Right hindlimb (tissue), 1 donor: ENCODE measurements at regions not wholly inside any gene's neighbourhood (a gene's known extent, or its start where the extent isn't known, plus 50 kb on each side); places are given as distances from the start of the nearest gene placed in this dataset.
A peak's percentile ranks its signal among the peaks of the same experiment; 100 is the strongest.

Experiments used
- DNase-seq: peaks from one replicate; pipeline ENCODE4 v3.0.0-alpha.2; 2018

DNA sequence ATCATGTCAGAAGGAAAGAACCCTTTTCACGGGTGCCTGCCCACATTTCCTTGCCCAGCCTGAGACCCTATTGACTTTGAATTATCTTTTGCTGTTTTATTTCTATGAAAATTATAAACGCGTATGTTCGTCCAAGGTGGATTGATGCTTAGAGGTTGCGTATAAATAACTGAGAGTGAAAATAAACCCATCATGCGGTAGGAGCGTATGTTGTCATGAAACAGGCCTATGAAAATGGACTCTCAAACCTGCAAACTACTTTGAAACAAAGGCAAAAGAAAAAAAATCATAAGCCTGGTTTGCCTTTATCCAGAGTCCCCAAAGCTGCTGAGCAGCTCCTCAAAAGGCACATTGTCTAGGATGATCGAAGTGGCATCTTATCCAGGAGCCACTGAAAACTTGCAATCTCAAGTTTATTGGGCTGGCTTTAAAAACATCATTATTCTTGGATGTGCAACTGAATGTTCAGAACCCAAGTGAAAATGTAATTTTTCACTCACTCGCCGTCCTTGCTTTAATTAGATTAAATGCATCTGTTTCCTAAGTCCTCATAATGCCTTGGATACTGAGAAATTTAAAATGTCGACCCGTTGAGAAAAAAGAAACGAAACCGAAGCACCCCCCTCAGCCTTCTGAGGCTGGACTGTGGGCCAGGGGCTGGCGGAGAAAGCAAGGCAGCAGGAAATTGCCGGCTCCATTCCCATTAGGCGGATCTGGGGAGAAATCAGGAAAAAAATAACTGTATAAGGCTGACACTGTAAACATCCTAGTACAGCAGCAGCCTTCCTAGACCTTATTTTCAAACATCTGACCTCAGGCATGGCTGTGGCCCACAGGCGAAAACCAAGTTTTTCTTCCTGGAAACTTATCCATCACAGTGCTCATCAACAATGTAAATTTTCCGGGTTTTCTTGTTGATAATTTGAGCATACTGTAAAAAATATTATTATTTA lies 82.9 kb upstream of the PPARA start:
- peak; percentile 16 for DNase-seq

DNA sequence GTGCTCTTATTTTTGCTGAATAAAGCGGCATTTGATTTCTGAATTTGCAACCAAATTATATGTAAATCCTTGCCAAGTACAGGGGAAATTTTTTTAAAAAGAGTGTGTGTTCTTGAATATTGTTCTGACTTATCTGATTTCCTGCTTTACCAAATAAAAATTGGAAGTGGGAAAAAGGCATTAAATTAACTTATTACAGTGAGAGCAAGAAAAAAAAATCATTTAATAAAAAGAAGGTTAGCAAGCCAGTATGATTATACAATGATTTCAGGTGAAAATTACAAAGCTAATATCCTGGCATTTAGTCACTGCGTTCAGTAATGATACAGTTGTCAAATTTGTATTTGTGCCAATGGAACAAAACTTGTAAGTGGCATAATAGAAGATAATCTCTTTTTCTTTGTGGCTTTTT lies 82.1 kb upstream of the PPARA start:
- no peak for DNase-seq

DNA sequence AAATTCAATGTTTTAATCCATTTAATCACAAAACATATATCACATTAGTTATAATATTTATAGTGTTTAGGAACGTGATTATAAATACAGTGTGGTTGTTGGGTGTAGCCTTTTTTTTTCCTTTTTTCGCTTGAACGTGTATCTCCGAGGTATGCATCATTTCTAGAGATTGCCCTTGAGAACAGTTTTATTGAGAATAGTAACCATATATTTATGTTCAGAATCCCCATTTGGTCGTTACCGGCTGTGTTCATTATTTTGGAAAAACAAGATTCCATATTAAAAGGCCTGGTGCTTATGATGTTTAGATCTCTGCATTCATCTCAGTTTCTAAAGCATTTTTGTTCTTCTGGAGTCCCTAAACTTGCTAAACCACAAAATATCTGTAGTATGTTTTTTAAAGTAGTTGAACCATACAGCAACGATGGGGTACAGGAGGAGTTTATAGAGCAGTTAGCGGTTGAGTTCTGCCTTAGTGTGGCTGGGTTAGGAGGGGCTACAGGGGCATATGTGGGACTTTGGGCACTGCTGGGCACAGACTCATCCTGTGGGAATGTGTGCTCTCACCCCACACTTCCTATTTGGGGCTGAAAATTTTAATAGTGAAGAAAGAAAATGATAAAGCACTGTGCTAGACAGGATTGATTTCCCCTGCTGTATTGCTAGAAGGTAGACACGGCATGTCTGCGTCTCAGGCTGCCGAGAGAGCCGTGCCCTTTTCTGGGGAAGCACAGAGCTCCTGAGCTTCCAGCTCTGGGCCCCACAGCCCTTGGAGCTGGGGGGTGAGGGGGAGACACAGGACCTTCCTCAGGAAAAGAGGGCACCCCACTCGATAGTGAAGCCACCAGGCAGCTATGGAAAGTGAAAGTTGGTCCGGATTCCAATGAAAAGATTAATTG lies 81.5 kb upstream of the PPARA start:
- DNase-seq: peak; percentile 34

DNA sequence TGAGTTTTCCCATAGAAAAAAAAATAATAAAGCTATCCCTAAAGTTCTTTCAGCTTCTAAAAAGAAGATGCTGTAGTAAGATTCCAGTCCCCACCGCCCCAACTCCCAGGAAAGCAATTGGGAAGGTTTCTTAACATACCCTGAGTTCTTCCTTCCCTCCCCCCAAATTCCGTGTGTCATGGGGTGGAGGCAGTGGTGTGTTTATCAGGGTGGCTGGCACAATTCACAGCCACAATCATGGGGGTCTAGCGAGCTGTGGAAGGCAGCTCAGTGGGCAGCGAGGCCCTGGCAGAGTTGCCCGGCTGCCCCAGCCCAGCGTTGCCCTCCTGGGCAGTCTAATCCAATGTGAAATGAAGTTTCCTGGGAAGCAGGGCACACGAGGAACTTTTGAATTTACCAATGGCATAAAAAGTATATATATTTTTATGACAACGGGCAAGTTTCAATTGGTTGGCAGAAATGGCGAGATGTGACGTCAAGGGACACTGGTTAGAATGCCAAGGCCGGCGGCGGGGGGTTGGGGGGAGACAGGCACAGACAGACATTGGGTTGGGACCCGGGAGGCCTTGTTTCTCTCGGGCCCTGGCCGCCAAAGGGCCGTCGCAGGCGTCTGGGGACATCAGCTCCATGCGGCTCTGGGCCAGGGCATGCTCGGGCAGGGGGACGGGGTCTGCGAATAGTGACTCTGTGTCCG lies 80.7 kb upstream of the PPARA start:
- DNase-seq: peak; percentile 85

DNA sequence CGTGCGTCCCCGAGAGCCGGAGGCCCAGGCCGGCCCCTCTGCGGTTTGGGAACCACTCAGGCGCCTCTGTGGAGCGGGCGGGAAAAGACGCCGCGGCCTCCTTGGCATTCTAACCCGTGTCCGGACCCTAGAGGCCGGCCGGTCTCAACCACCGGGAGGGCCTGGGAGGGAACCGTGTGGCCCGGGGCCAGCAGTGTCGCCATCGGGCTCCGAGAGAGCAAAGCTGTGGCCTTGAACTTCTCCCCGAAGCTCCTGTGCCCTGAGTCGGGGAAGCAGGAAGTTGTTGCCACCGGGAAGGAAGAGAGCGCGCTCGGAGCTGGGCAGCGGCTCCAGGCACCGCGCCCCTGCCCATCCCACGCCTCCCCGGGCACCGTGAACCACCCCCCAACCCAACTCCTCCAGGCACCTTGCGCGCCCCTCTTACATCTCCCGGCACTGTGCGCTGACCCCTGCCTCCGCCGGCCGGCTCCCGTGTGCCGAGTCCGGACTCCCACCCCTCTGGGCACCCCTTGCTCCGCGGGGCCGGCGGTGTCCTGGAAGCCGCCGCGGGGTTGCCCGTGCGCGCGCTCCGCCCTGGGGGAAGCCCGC lies 80.0 kb upstream of the PPARA start:
- peak; percentile 79 for DNase-seq

DNA sequence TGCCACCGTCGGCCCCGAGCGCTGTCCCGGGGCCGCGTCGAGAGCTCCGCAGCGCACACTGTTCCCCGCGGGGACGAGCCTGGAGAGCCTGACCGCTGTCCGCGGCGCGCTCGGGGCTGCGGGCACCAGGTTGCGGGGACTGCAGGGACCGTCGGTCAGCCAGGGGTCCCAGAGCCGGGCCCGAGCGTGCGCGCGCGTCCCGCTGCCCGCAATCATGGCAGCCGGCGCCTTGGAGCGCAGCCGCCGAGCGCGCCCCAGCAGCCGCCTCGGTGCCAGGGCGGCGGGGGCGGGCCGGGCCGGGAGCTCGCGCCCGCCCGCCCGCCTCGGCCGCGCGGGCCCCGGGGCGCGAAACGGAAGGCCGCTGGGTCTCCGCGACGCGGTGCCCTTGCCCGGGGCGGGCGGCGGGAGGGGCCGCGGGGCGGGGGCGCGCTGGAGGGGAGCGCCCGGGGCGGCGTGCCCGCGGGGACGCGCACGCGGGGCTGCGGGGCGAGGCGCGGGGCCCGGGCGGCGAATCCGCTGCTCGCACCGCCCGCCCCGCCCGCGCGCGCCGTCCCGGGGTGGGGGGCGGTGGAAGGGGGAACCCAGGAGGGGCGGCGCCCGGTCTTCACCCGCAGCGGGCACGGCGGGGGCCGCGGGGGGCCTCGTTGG lies 79.4 kb upstream of the PPARA start:
- DNase-seq: peak; percentile 72

DNA sequence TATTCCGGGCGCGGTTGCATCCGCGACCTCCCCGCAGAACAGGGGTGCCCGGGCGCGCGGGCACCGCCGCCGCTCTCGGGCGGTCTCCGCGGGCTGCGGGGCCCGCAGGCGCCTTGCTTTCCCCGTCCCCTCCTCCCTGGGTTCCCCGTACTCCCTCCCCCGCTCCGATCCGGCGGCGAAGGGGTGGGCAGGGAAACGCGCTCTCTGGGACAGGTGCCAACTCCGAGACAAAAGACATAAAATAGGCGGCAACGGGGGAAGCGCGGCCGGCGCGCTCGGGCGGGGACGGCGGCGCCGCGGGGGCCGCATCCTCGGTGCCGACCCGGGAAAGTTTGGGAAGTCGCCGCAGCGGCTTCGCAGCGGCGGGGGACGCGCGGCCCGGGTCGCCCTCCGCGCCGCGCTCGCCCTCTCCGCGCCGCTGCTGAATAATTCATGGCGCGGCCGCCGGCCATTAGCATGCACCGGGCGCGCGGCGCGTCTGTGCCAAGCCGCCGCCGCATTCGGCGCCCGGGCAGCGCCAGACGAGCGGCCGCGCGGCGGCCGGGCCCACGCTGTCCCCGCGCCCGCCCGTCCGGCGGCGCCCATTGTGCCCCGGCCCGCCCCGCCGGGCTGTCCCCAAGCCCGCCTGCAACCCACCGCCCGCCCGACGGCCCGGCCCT lies 78.7 kb upstream of the PPARA start:
- DNase-seq: peak; percentile 95

DNA sequence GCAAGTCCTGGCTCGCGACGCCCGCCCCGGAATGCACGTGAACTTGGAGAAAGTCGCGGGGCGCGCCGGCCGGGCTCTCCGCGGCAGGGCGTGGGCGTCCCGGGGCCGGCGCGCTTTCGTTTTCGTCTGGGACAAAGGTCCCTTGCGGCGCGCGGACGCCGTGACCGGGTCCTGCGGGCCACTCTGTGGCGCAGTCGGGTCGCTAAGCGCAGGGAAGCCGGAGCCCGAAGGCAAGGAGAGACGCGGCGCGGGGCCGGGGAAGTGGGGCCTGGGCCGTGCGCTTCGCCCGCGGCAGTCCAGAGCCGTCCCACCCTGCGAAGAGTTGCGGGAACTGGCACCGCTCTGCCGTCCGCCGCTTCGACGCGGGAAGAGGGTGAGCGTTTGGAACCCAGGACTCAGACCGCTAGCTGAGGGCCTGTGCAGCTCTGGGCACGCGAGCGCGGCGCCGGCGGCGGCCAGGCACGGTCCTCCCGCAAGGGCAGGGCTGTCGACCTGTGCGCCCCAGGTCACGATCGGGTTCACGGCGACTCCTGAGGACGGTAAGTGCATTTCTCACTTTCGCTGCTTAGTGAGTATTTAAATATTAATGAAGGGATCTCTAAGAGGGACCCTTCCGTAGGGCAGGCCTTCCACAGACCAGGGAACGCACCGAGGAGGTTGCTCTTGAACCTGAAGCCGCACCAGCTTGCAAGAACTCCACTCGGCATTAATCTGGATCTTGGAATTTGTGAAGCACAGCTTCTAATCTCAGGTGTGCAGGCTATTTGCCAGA lies 78.0 kb upstream of the PPARA start:
- DNase-seq: peak; percentile 70

DNA sequence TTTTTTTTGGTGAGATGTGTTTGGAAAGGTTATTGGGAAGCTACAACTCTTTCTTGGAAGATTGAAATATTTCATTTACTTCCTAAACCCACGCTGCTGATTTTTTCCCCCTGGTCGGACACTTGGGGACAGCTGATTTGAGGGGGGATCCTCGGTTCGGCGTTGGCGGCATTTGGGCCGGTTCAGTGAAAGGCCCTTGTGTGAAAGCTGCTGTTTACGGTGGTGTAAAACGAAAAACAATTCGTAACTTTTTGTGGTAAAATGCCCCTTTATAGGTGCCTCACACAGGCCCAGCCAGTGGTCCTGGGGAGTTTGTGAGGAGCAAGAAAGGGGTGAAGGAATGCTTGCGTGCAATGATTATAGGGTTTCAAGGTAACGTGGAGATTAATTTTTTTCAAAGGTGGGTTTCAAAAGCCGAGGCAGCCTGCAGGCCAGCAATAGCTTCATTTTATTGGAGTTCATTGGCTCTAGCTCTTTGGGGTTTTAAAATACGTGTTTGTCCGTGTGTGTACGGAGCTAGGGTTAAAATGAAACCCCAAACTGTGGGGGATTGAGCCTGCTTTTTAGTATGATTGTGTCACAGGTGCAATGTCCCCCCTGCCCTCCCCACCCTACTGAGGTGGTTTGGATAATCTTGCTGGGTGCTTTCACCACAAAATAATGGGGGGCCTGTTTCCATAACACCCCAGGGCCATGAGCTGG lies 77.2 kb upstream of the PPARA start:
- peak; percentile 12 for DNase-seq

DNA sequence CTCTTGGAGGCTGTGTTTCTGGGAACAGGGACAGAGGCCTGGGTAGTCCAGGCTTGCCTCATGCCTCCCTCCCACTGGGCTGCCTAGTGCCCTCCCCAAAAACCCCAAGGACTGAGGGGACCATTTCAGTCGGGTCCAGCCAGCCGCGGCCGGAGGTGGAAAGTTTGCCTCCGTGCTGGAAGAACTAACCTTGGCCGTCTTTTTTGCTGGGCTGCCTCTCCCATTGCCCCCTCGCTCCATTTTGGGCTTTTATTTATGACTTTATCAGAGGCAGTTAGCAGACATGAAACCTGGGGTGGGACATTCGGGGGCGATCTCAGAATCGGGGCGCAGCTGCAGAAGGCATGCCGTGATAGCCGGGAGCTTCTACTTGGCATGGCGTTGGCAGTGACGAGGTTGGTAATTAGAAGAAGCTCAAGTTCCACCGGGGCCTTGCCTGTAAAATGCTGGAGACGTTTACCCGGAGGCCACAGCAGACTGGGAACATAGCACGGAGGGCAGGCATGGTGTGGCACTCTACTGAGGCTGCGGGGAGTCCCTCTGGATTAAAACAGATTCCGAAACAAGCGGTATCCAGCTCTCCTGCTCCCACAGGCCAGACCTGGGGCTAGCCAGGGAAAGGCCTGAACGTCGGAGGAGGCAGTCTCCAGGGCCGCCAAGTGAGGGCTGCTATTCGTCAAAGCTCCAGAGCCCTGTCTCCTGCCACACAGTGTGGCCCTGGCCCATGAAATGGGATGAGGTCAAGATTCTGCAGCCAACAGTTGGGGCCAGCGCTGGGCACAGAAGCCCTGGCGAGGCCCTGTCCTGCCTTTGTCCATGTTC lies 76.4 kb upstream of the PPARA start:
- peak; percentile 39 for DNase-seq

DNA sequence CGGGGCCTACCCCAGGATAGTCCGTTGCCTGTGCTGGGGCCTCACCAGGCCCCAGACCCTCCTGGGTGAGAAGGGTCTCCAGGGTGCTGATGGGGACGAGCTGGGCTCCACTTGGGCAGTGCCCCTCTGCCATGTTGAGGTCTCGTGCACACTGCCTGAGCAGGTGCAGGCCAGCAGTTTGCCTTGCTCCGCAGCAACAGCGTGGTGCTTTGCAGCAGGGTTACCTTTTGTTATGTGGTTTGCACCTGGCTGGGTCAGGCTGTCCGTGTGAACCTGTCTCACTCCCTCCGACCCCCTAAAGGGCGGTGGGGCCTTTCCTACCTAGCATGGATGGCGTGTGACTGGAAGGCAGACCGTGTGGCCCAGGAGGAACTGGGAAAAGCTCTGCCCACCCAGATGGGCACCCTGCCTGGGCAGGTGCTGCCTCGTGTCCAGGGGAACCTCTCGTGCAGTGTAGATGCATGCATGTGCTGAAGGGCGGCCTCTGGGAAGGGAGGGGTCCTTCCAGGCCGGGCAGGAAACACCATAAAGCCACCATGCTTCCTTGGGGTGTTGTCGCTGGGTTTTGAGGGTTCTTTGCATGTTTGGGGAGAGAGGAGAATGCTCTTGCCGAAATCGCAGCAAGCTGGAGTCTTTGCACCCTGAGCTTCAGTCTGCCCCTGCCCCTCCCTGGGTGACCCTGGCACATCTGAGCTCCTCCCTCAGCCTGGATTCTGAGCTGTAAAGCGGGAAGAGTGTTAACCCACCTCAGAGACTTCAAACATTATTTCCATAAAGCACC lies 75.4 kb upstream of the PPARA start:
- peak; percentile 15 for DNase-seq

DNA sequence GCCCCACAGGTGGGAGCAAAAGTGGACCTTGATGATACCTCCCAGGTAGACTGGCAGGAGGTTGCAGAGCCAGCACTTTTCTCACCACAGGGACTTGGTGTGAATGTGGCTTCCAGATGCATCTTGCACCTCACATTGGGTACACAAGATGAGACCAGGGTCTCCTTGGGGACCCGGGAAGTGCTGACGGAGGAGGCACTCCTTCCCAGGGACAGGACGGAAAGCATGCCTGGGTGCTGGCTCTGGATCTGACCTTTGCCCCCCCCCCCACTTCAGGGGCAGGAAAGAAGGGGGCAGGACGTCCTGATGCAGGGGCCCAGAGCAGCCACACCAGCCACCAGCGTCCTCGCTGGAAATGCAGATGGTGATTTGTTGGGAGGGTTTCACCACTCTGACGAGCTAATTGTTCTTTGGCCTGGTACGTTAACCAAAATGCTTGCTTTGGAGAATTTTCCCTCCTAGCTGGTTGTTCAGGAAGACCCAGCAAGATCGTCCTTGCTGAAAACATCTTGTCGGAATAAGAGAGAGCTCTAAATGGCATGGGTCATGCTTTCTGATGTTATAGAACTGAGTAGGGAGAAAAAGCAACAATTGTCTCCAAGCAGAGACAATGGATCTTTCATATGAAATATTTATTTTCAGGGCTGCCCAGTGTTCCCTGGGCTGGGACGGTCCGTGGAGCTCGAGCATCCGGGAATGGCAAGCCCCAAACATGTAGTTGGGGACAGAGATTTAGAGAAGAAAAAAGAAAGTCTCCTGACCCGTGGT lies 74.4 kb upstream of the PPARA start:
- peak; percentile 19 for DNase-seq

DNA sequence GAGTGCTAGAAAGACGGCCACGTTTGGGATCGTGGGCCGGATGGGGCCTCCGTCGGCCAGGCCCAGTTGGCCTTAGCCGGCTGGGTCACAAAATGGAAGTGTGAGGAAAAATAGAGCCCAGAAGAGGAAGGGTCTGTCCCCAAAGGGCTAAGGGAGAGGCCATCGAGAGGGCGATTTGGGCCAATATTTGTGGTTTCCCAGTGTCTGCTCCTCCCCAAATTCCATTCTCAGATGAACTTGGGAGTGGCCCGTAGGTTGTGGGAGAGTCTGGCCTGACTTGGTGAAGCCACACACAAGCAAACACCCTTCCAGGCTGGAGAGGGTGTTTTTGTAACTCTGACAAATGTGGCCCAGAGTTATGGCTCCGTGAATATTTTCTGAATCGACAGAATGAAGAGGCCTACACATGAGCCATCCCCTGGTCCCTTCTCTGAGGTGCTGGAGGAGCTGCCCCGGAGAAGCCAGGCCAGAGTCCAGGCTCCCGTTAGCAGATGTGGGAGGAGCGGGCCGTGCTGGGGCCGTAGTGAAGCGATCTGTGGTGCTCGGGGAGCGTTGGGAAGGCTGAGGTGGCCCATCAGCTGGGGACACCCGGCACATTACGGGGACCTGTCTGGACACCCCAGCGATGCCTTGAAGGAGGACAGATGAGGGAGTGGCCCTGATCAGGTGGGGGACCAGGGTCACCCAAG lies 73.5 kb upstream of the PPARA start:
- peak; percentile 41 for DNase-seq

DNA sequence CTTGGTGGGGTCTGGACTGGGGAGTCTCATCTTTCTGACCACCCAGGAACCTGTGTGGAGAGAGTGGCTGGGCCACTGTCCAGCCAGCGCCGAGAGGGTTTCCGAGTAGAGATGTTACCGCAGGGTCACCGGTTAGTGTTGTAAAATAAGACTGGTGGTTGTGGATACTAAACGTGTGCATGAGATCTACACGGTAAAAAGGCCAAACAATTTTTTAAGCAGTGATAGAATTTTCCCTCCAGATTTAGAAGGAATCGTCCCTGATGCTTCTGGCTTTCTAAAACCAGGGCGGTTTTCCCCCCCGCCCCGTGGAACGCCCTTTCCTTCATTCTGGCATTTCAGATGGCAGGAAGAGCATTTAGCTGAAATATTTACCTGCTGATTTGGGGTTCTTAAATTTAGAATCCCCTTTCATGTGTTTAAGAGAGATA lies 72.6 kb upstream of the PPARA start:
- DNase-seq: peak; percentile 38

DNA sequence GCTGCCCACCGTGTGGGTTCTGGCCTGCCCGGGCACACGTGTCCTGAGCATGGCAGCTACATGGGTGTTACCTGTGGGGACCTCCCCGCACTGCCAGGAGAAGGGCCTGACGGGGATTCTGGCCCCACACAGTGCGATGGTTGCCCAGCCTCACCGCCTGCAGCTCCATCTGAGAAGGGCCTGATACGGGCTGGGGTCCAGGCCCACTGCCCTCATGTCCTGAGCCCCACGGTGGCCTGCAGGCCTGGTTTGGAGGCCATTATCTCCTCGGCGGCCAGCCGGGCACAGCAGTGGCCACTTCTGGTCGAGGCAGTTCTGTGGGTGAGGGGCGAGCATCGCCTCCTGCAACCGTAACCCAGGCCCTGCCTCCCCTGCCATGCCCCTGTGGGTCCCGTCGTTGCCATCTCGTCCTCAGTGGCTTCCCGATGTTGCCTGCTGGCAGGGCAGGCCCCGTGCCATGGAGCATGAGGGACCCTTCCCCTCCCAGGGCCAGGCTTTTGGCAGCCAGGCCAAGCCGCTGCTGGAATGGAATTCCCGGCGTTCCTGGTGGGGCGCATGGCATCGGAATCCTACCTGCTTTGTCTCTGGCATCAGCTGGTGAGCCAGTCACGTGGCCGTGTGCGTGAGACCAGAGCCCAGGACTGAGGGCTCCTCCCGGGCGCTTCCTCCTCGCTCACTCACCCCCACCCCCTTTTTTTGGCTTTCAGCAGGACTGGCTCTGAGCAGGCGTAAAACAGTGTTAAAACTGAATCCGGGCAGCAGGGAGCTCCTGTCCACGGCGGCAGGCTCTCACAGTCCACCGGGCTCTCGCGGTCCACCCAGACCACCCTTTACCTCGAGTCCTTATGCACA lies 71.9 kb upstream of the PPARA start:
- DNase-seq: peak; percentile 52
